ENCODE measurements at regions not wholly inside any gene's neighbourhood (a gene's known extent, or its start where the extent isn't known, plus 50 kb on each side); places are given as distances from the start of the nearest gene placed in this dataset.

DNA sequence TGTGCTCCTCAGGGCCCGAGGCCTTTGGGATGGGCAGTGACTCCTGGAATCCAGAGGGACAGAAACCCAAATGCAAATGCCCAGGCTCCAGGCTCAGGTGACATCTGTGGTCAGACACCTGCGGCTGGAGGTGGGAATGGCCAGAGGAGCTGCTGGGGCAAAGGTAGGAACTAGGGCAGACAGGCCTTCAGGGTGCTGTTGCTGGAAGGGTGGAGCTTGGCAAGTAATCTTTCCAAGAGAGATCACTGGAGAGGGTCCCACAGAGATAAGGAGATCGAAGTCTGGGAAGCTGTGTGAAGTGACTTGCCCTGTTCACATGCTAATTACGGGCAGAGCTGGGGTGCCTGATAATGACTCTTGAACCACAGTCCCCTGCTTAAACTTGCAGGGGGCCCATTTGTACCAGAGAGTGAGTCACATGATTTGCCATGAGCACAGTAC, 82.4 kb downstream of the ACAA2 start:
- TF ChIP-seq TAF1 (IDR thresholded peaks at IDR 0.05; ENCODE audit: borderline replicate concordance, insufficient read depth, low read length), result no peak
- no peak for TF ChIP-seq POLR2AphosphoS5 (IDR thresholded peaks at IDR 0.05; ENCODE audit: low read depth, low read length)
- TF ChIP-seq, protein P1, sequence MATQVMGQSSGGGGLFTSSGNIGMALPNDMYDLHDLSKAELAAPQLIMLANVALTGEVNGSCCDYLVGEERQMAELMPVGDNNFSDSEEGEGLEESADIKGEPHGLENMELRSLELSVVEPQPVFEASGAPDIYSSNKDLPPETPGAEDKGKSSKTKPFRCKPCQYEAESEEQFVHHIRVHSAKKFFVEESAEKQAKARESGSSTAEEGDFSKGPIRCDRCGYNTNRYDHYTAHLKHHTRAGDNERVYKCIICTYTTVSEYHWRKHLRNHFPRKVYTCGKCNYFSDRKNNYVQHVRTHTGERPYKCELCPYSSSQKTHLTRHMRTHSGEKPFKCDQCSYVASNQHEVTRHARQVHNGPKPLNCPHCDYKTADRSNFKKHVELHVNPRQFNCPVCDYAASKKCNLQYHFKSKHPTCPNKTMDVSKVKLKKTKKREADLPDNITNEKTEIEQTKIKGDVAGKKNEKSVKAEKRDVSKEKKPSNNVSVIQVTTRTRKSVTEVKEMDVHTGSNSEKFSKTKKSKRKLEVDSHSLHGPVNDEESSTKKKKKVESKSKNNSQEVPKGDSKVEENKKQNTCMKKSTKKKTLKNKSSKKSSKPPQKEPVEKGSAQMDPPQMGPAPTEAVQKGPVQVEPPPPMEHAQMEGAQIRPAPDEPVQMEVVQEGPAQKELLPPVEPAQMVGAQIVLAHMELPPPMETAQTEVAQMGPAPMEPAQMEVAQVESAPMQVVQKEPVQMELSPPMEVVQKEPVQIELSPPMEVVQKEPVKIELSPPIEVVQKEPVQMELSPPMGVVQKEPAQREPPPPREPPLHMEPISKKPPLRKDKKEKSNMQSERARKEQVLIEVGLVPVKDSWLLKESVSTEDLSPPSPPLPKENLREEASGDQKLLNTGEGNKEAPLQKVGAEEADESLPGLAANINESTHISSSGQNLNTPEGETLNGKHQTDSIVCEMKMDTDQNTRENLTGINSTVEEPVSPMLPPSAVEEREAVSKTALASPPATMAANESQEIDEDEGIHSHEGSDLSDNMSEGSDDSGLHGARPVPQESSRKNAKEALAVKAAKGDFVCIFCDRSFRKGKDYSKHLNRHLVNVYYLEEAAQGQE (IDR thresholded peaks at IDR 0.05; ENCODE audit: insufficient read depth in 1 of 2, low read depth in 2 of 2, low read length in 2 of 2), result no peak

All from PFSK-1 (cell line).